ENCODE measurements at regions not wholly inside any gene's neighbourhood (a gene's known extent, or its start where the extent isn't known, plus 50 kb on each side); places are given as distances from the start of the nearest gene placed in this dataset.
A peak's percentile ranks its signal among the peaks of the same experiment; 100 is the strongest.
"Not testable (repeated sequence)": the region's sequence is repeated elsewhere in the genome, so short reads cannot be mapped to it uniquely, and the experiment has no call there.

- Histone ChIP-seq H3K36me3 (ENCODE audit: control insufficient read depth, insufficient read depth, low read length) (no peaks in the 10 kb centered on the region), H3K4me3 (ENCODE audit: extremely low read depth, insufficient read depth, low read length, poor library complexity, severe bottlenecking) (no peak overlapping the region), H3K4me1 (ENCODE audit: control insufficient read depth, insufficient read depth, low read length, poor library complexity, severe bottlenecking) (peaks cover 9% of the 10 kb centered on the region), H3K27ac (ENCODE audit: low read depth, low read length, severe bottlenecking) (no peak overlapping the region), H3K9me3 (ENCODE audit: control insufficient read depth, low read length) (no peaks in the 10 kb centered on the region)
- WGBS, 2 experiments (ENCODE audit: insufficient coverage in 2 of 2), result 59 to 71% methylated on average over 3 to 4 of the region's 5 CpGs
Observed at GRCh38 chr6:99822741-99823512, 171.1 kb downstream of the MCHR2 start.

- H3K4me3 ChIP-seq (ENCODE audit: extremely low read depth, insufficient read depth, low read length, poor library complexity, severe bottlenecking), result peak overlapping the region; percentile 9
- H3K4me1 ChIP-seq (ENCODE audit: control insufficient read depth, insufficient read depth, low read length, poor library complexity, severe bottlenecking); H3K36me3 ChIP-seq (ENCODE audit: control insufficient read depth, insufficient read depth, low read length); H3K27ac ChIP-seq (ENCODE audit: low read depth, low read length, severe bottlenecking); H3K9me3 ChIP-seq (ENCODE audit: control insufficient read depth, low read length): not testable (repeated sequence)
- no CpG with 5 or more reads among the region's 34 CpGs for WGBS, 2 experiments (ENCODE audit: insufficient coverage in 2 of 2)
Observed at GRCh38 chr6:99823513-99824235, 170.3 kb downstream of the MCHR2 start.

- Histone ChIP-seq H3K9me3 (ENCODE audit: control insufficient read depth, low read length) (no peaks in the 10 kb centered on the region), H3K27ac (ENCODE audit: low read depth, low read length, severe bottlenecking) (no peak overlapping the region), H3K36me3 (ENCODE audit: control insufficient read depth, insufficient read depth, low read length) (no peaks in the 10 kb centered on the region), H3K4me1 (ENCODE audit: control insufficient read depth, insufficient read depth, low read length, poor library complexity, severe bottlenecking) (no peaks in the 10 kb centered on the region), H3K4me3 (ENCODE audit: extremely low read depth, insufficient read depth, low read length, poor library complexity, severe bottlenecking) (no peak overlapping the region)
- 83% methylated on average over 1 of the region's 3 CpGs; no CpG with 5 or more reads in 1 of the 2 experiments for WGBS, 2 experiments (ENCODE audit: insufficient coverage in 2 of 2)
Observed at GRCh38 chr6:99833034-99833433, 161.0 kb downstream of the MCHR2 start.

GRCh38 chr6:99836471-99836870 is 157.6 kb downstream of the MCHR2 start:
- no peaks in the 10 kb centered on the region for H3K4me1 ChIP-seq (ENCODE audit: control insufficient read depth, insufficient read depth, low read length, poor library complexity, severe bottlenecking)
- H3K36me3 ChIP-seq (ENCODE audit: control insufficient read depth, insufficient read depth, low read length), result no peaks in the 10 kb centered on the region
- no peak overlapping the region for H3K27ac ChIP-seq (ENCODE audit: low read depth, low read length, severe bottlenecking)
- H3K9me3 ChIP-seq (ENCODE audit: control insufficient read depth, low read length), result no peaks in the 10 kb centered on the region
- H3K4me3 ChIP-seq (ENCODE audit: extremely low read depth, insufficient read depth, low read length, poor library complexity, severe bottlenecking), result no peak overlapping the region
- 72 to 100% methylated on average over 1 to 2 of the region's 3 CpGs for WGBS, 2 experiments (ENCODE audit: insufficient coverage in 2 of 2)

GRCh38 chr6:99838607-99839006 is 155.4 kb downstream of the MCHR2 start:
- H3K9me3 ChIP-seq (ENCODE audit: control insufficient read depth, low read length), result no peaks in the 10 kb centered on the region
- no peaks in the 10 kb centered on the region for H3K36me3 ChIP-seq (ENCODE audit: control insufficient read depth, insufficient read depth, low read length)
- WGBS, 2 experiments (ENCODE audit: insufficient coverage in 2 of 2), result 80 to 100% methylated on average over 1 to 2 of the region's 2 CpGs
- no peak overlapping the region for H3K27ac ChIP-seq (ENCODE audit: low read depth, low read length, severe bottlenecking)
- no peaks in the 10 kb centered on the region for H3K4me1 ChIP-seq (ENCODE audit: control insufficient read depth, insufficient read depth, low read length, poor library complexity, severe bottlenecking)
- H3K4me3 ChIP-seq (ENCODE audit: extremely low read depth, insufficient read depth, low read length, poor library complexity, severe bottlenecking), result no peak overlapping the region

GRCh38 chr6:99841297-99841696 is 152.7 kb downstream of the MCHR2 start:
- WGBS, 2 experiments (ENCODE audit: insufficient coverage in 2 of 2), result 89 to 100% methylated on average over 1 of the region's 1 CpG
- H3K4me3 ChIP-seq (ENCODE audit: extremely low read depth, insufficient read depth, low read length, poor library complexity, severe bottlenecking), result no peak overlapping the region
- no peaks in the 10 kb centered on the region for H3K9me3 ChIP-seq (ENCODE audit: control insufficient read depth, low read length)
- H3K27ac ChIP-seq (ENCODE audit: low read depth, low read length, severe bottlenecking), result no peak overlapping the region
- H3K4me1 ChIP-seq (ENCODE audit: control insufficient read depth, insufficient read depth, low read length, poor library complexity, severe bottlenecking), result no peaks in the 10 kb centered on the region
- no peaks in the 10 kb centered on the region for H3K36me3 ChIP-seq (ENCODE audit: control insufficient read depth, insufficient read depth, low read length)

GRCh38 chr6:99846006-99846405 is 148.0 kb downstream of the MCHR2 start:
- WGBS, 2 experiments (ENCODE audit: insufficient coverage in 2 of 2), result 65 to 66% methylated on average over 2 of the region's 2 CpGs
- H3K36me3 ChIP-seq (ENCODE audit: control insufficient read depth, insufficient read depth, low read length), result no peaks in the 10 kb centered on the region
- no peak overlapping the region for H3K4me3 ChIP-seq (ENCODE audit: extremely low read depth, insufficient read depth, low read length, poor library complexity, severe bottlenecking)
- no peaks in the 10 kb centered on the region for H3K4me1 ChIP-seq (ENCODE audit: control insufficient read depth, insufficient read depth, low read length, poor library complexity, severe bottlenecking)
- no peak overlapping the region for H3K27ac ChIP-seq (ENCODE audit: low read depth, low read length, severe bottlenecking)
- H3K9me3 ChIP-seq (ENCODE audit: control insufficient read depth, low read length), result no peaks in the 10 kb centered on the region

GRCh38 chr6:99850841-99851240 is 143.2 kb downstream of the MCHR2 start:
- Histone ChIP-seq H3K9me3 (ENCODE audit: control insufficient read depth, low read length) (no peaks in the 10 kb centered on the region), H3K27ac (ENCODE audit: low read depth, low read length, severe bottlenecking) (no peak overlapping the region), H3K4me3 (ENCODE audit: extremely low read depth, insufficient read depth, low read length, poor library complexity, severe bottlenecking) (no peak overlapping the region), H3K36me3 (ENCODE audit: control insufficient read depth, insufficient read depth, low read length) (no peaks in the 10 kb centered on the region), H3K4me1 (ENCODE audit: control insufficient read depth, insufficient read depth, low read length, poor library complexity, severe bottlenecking) (no peaks in the 10 kb centered on the region)
- 57 to 100% methylated on average over 1 of the region's 2 CpGs for WGBS, 2 experiments (ENCODE audit: insufficient coverage in 2 of 2)

- Histone ChIP-seq H3K4me1 (ENCODE audit: control insufficient read depth, insufficient read depth, low read length, poor library complexity, severe bottlenecking) (no peaks in the 10 kb centered on the region), H3K27ac (ENCODE audit: low read depth, low read length, severe bottlenecking) (no peak overlapping the region), H3K9me3 (ENCODE audit: control insufficient read depth, low read length) (no peaks in the 10 kb centered on the region), H3K4me3 (ENCODE audit: extremely low read depth, insufficient read depth, low read length, poor library complexity, severe bottlenecking) (no peak overlapping the region), H3K36me3 (ENCODE audit: control insufficient read depth, insufficient read depth, low read length) (no peaks in the 10 kb centered on the region)
- 100% methylated on average over 1 of the region's 3 CpGs; no CpG with 5 or more reads in 1 of the 2 experiments for WGBS, 2 experiments (ENCODE audit: insufficient coverage in 2 of 2)
Observed at GRCh38 chr6:99852031-99852430, 142.0 kb downstream of the MCHR2 start.

GRCh38 chr6:99867026-99867425 is 127.0 kb downstream of the MCHR2 start:
- WGBS, 2 experiments (ENCODE audit: insufficient coverage in 2 of 2), result no CpG with 5 or more reads among the region's 3 CpGs
- H3K9me3 ChIP-seq (ENCODE audit: control insufficient read depth, low read length), result no peaks in the 10 kb centered on the region
- no peak overlapping the region for H3K27ac ChIP-seq (ENCODE audit: low read depth, low read length, severe bottlenecking)
- no peaks in the 10 kb centered on the region for H3K36me3 ChIP-seq (ENCODE audit: control insufficient read depth, insufficient read depth, low read length)
- no peak overlapping the region for H3K4me3 ChIP-seq (ENCODE audit: extremely low read depth, insufficient read depth, low read length, poor library complexity, severe bottlenecking)
- no peaks in the 10 kb centered on the region for H3K4me1 ChIP-seq (ENCODE audit: control insufficient read depth, insufficient read depth, low read length, poor library complexity, severe bottlenecking)
